VCaP (cell line): ENCODE measurements at regions not wholly inside any gene's neighbourhood (a gene's known extent, or its start where the extent isn't known, plus 50 kb on each side); places are given as distances from the start of the nearest gene placed in this dataset.

ENCODE experiments used
- H3K27ac ChIP-seq: fragments of 450-650 bp; 2 replicates; pipeline ENCODE4 v1.5.1; 2017
- CTCF ChIP-seq: fragments of 450-650 bp; conservative IDR thresholded peaks from 2 replicates; pipeline ENCODE4 v1.5.1; 2017; ENCODE audit warnings: mild to moderate bottlenecking, moderate library complexity

GRCh38 chr14:30295980-30296379 is 263.0 kb upstream of the G2E3 start:
- H3K27ac ChIP-seq, result no peak overlapping the region
- no peak for TF ChIP-seq CTCF

GRCh38 chr14:30296931-30297405 is 262.0 kb upstream of the G2E3 start:
- H3K27ac ChIP-seq, result no peak overlapping the region
- TF ChIP-seq CTCF, result no peak

GRCh38 chr14:30297876-30298795 is 260.8 kb upstream of the G2E3 start:
- H3K27ac ChIP-seq, result no peak overlapping the region
- TF ChIP-seq CTCF, result no peak

- no peak for TF ChIP-seq CTCF
- no peak overlapping the region for H3K27ac ChIP-seq
Observed at GRCh38 chr14:30299915-30300314, 259.0 kb upstream of the G2E3 start.

- TF ChIP-seq CTCF, result no peak
- no peak overlapping the region for H3K27ac ChIP-seq
Observed at GRCh38 chr14:30303350-30303749, 255.6 kb upstream of the G2E3 start.

GRCh38 chr14:30305346-30305745 is 253.6 kb upstream of the G2E3 start:
- no peak for TF ChIP-seq CTCF
- H3K27ac ChIP-seq, result no peak overlapping the region

GRCh38 chr14:30309405-30309804 is 249.6 kb upstream of the G2E3 start:
- no peak for TF ChIP-seq CTCF

More at GRCh38 chr14:30309405-30309804, 249.6 kb upstream of the G2E3 start:
- H3K27ac ChIP-seq, result no peak overlapping the region
